ENCODE measurements at regions not wholly inside any gene's neighbourhood (a gene's known extent, or its start where the extent isn't known, plus 50 kb on each side); places are given as distances from the start of the nearest gene placed in this dataset.

DNA sequence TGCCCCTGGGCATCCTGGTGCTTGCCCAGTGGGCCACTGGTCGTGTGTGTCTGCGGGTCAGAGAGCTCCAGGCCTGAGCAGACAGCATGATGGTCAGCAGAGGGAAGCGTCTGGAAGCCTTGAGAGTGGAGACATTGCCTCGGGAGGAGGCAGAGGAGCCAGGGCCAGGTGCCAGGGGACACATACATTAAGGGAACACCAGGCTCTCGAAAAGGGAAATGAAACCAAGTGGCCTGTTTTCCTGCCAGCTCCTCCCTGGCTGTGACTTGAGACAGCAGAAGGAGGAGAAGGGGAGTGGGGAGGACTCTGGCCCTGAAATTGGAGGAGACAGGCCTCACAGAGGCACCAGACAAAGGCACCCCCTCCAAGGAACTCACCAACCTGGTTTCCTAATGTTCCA, 62.4 kb upstream of the LRP8 start (continued):
- TF ChIP-seq, protein P1, sequence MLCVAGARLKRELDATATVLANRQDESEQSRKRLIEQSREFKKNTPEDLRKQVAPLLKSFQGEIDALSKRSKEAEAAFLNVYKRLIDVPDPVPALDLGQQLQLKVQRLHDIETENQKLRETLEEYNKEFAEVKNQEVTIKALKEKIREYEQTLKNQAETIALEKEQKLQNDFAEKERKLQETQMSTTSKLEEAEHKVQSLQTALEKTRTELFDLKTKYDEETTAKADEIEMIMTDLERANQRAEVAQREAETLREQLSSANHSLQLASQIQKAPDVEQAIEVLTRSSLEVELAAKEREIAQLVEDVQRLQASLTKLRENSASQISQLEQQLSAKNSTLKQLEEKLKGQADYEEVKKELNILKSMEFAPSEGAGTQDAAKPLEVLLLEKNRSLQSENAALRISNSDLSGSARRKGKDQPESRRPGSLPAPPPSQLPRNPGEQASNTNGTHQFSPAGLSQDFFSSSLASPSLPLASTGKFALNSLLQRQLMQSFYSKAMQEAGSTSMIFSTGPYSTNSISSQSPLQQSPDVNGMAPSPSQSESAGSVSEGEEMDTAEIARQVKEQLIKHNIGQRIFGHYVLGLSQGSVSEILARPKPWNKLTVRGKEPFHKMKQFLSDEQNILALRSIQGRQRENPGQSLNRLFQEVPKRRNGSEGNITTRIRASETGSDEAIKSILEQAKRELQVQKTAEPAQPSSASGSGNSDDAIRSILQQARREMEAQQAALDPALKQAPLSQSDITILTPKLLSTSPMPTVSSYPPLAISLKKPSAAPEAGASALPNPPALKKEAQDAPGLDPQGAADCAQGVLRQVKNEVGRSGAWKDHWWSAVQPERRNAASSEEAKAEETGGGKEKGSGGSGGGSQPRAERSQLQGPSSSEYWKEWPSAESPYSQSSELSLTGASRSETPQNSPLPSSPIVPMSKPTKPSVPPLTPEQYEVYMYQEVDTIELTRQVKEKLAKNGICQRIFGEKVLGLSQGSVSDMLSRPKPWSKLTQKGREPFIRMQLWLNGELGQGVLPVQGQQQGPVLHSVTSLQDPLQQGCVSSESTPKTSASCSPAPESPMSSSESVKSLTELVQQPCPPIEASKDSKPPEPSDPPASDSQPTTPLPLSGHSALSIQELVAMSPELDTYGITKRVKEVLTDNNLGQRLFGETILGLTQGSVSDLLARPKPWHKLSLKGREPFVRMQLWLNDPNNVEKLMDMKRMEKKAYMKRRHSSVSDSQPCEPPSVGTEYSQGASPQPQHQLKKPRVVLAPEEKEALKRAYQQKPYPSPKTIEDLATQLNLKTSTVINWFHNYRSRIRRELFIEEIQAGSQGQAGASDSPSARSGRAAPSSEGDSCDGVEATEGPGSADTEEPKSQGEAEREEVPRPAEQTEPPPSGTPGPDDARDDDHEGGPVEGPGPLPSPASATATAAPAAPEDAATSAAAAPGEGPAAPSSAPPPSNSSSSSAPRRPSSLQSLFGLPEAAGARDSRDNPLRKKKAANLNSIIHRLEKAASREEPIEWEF (IDR thresholded peaks at IDR 0.05; ENCODE audit: insufficient replicate concordance, low read depth, low read length): no peak
- TF ChIP-seq, protein P2, sequence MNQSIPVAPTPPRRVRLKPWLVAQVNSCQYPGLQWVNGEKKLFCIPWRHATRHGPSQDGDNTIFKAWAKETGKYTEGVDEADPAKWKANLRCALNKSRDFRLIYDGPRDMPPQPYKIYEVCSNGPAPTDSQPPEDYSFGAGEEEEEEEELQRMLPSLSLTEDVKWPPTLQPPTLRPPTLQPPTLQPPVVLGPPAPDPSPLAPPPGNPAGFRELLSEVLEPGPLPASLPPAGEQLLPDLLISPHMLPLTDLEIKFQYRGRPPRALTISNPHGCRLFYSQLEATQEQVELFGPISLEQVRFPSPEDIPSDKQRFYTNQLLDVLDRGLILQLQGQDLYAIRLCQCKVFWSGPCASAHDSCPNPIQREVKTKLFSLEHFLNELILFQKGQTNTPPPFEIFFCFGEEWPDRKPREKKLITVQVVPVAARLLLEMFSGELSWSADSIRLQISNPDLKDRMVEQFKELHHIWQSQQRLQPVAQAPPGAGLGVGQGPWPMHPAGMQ (IDR thresholded peaks at IDR 0.05; ENCODE audit: borderline replicate concordance): no peak
- TF ChIP-seq ZNF384 (IDR thresholded peaks at IDR 0.05; ENCODE audit: borderline replicate concordance, low read depth, low read length): no peak
- TF ChIP-seq SIN3A (IDR thresholded peaks at IDR 0.05; ENCODE audit: low read depth, low read length): no peak
- no peak for TF ChIP-seq HCFC1 (IDR thresholded peaks at IDR 0.05; ENCODE audit: low read length)
- TF ChIP-seq, protein P3, sequence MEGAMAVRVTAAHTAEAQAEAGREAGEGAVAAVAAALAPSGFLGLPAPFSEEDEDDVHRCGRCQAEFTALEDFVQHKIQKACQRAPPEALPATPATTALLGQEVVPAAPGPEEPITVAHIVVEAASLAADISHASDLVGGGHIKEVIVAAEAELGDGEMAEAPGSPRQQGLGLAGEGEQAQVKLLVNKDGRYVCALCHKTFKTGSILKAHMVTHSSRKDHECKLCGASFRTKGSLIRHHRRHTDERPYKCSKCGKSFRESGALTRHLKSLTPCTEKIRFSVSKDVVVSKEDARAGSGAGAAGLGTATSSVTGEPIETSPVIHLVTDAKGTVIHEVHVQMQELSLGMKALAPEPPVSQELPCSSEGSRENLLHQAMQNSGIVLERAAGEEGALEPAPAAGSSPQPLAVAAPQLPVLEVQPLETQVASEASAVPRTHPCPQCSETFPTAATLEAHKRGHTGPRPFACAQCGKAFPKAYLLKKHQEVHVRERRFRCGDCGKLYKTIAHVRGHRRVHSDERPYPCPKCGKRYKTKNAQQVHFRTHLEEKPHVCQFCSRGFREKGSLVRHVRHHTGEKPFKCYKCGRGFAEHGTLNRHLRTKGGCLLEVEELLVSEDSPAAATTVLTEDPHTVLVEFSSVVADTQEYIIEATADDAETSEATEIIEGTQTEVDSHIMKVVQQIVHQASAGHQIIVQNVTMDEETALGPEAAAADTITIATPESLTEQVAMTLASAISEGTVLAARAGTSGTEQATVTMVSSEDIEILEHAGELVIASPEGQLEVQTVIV (IDR thresholded peaks at IDR 0.05; ENCODE audit: borderline replicate concordance, partially characterized antibody): no peak
- TF ChIP-seq EGR1 (IDR thresholded peaks at IDR 0.05; ENCODE audit: borderline replicate concordance in 1 of 2, low read depth in 2 of 2, low read length in 2 of 2): no peak
- TF ChIP-seq, protein P4, sequence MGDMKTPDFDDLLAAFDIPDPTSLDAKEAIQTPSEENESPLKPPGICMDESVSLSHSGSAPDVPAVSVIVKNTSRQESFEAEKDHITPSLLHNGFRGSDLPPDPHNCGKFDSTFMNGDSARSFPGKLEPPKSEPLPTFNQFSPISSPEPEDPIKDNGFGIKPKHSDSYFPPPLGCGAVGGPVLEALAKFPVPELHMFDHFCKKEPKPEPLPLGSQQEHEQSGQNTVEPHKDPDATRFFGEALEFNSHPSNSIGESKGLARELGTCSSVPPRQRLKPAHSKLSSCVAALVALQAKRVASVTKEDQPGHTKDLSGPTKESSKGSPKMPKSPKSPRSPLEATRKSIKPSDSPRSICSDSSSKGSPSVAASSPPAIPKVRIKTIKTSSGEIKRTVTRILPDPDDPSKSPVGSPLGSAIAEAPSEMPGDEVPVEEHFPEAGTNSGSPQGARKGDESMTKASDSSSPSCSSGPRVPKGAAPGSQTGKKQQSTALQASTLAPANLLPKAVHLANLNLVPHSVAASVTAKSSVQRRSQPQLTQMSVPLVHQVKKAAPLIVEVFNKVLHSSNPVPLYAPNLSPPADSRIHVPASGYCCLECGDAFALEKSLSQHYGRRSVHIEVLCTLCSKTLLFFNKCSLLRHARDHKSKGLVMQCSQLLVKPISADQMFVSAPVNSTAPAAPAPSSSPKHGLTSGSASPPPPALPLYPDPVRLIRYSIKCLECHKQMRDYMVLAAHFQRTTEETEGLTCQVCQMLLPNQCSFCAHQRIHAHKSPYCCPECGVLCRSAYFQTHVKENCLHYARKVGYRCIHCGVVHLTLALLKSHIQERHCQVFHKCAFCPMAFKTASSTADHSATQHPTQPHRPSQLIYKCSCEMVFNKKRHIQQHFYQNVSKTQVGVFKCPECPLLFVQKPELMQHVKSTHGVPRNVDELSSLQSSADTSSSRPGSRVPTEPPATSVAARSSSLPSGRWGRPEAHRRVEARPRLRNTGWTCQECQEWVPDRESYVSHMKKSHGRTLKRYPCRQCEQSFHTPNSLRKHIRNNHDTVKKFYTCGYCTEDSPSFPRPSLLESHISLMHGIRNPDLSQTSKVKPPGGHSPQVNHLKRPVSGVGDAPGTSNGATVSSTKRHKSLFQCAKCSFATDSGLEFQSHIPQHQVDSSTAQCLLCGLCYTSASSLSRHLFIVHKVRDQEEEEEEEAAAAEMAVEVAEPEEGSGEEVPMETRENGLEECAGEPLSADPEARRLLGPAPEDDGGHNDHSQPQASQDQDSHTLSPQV (IDR thresholded peaks at IDR 0.05): no peak
- TF ChIP-seq TAF1 (IDR thresholded peaks at IDR 0.05; ENCODE audit: borderline replicate concordance, low read depth, low read length): no peak
- no peak for TF ChIP-seq BMI1 (IDR thresholded peaks at IDR 0.05; ENCODE audit: borderline replicate concordance)
- TF ChIP-seq ZSCAN29 (IDR thresholded peaks at IDR 0.05): no peak
- TF ChIP-seq SUPT20H (IDR thresholded peaks at IDR 0.05; ENCODE audit: borderline replicate concordance, control insufficient read depth, low read depth, low read length): no peak
- TF ChIP-seq STAT1 (conservative IDR thresholded peaks at IDR 0.05): no peak
- no peak for TF ChIP-seq ZNF24 (IDR thresholded peaks at IDR 0.05)
- TF ChIP-seq POLR2A (IDR thresholded peaks at IDR 0.05; ENCODE audit: low read depth, low read length): no peak
- TF ChIP-seq MTA2 (IDR thresholded peaks at IDR 0.05; ENCODE audit: low read depth): 0 out of 2 replicates have a peak, but pooled peaks have one; percentile 37
- no peak for TF ChIP-seq RFX5 (IDR thresholded peaks at IDR 0.05; ENCODE audit: low read depth, low read length)
- 0 out of 4 replicates have a peak, but pooled peaks of 1 of the 2 experiments have one; percentile 16 for TF ChIP-seq BHLHE40 (IDR thresholded peaks at IDR 0.05; ENCODE audit: borderline replicate concordance in 1 of 2, low read depth in 2 of 2, low read length in 1 of 2)
